Activated T-helper 2 cell treated with anti-CD3 and anti-CD28 coated beads, Interferon-gamma antibody, Interleukin-2, Interleukin-4, amounts not matched to agents 10 μg/mL and 5 μg/mL and 100 μg/mL, durations not matched to agents 14 hours and 24 hours and 36 hours (primary cell): ENCODE measurements at regions not wholly inside any gene's neighbourhood (a gene's known extent, or its start where the extent isn't known, plus 50 kb on each side); places are given as distances from the start of the nearest gene placed in this dataset.
"Not testable (repeated sequence)": the region's sequence is repeated elsewhere in the genome, so short reads cannot be mapped to it uniquely, and the experiment has no call there.

Experiments used
- DNase-seq: peaks from one replicate; pipeline ENCODE4 v3.0.0; 2021; ENCODE audit warnings: low spot score
- H3K27ac Mint-ChIP-seq: one replicate; pipeline ENCODE4 v1.8.0; 2021; ENCODE audit warnings: mixed read lengths
- H3K27me3 Mint-ChIP-seq: one replicate; pipeline ENCODE4 v1.8.0; 2021; ENCODE audit warnings: low read depth, mixed read lengths
- H3K36me3 Mint-ChIP-seq: one replicate; pipeline ENCODE4 v1.8.0; 2021; ENCODE audit warnings: low read depth, mixed read lengths
- H3K4me1 Mint-ChIP-seq: one replicate; pipeline ENCODE4 v1.8.0; 2021; ENCODE audit warnings: low read depth, mixed read lengths
- H3K4me3 Mint-ChIP-seq: one replicate; pipeline ENCODE4 v1.8.0; 2021; ENCODE audit warnings: low read depth, mild to moderate bottlenecking, moderate library complexity, mixed read lengths
- H3K9me3 Mint-ChIP-seq: one replicate; pipeline ENCODE4 v1.8.0; 2021; ENCODE audit warnings: mixed read lengths
- intact Hi-C: fragments of 100-400 bp; cut with micrococcal nuclease; formaldehyde crosslinking; loops from one replicate; pipeline ENCODE4 v1.15.1; 2023

GRCh38 chr17:34076743-34077631 lies 178.1 kb upstream of the CCL2 start:
- Mint-ChIP-seq H3K4me1 (no peaks in the 10 kb centered on the region), H3K27me3 (no peaks in the 10 kb centered on the region), H3K27ac (no peak overlapping the region), H3K4me3 (no peak overlapping the region), H3K9me3 (no peaks in the 10 kb centered on the region), H3K36me3 (no peaks in the 10 kb centered on the region)
- intact Hi-C loops: no loop called here
- DNase-seq: no peak

- intact Hi-C loops: no loop called here
- H3K4me3 Mint-ChIP-seq: no peak overlapping the region
- H3K27ac Mint-ChIP-seq: no peak overlapping the region
- no peaks in the 10 kb centered on the region for H3K36me3 Mint-ChIP-seq
- H3K9me3 Mint-ChIP-seq: no peaks in the 10 kb centered on the region
- DNase-seq: no peak
- no peaks in the 10 kb centered on the region for H3K4me1 Mint-ChIP-seq
- no peaks in the 10 kb centered on the region for H3K27me3 Mint-ChIP-seq
Measured at GRCh38 chr17:34081269-34081668, 173.8 kb upstream of the CCL2 start.

- Mint-ChIP-seq H3K27ac (no peak overlapping the region), H3K36me3 (no peaks in the 10 kb centered on the region), H3K4me3 (no peak overlapping the region), H3K9me3 (no peaks in the 10 kb centered on the region), H3K27me3 (no peaks in the 10 kb centered on the region), H3K4me1 (no peaks in the 10 kb centered on the region)
- DNase-seq: no peak
- intact Hi-C loops: no loop called here
Measured at GRCh38 chr17:34082404-34082803, 172.7 kb upstream of the CCL2 start.

- H3K36me3 Mint-ChIP-seq, H3K27me3 Mint-ChIP-seq, H3K27ac Mint-ChIP-seq, intact Hi-C loops, H3K4me1 Mint-ChIP-seq, DNase-seq, H3K9me3 Mint-ChIP-seq, H3K4me3 Mint-ChIP-seq: not testable (repeated sequence)
Measured at GRCh38 chr17:34089042-34089441, 166.0 kb upstream of the CCL2 start.

- H3K27ac Mint-ChIP-seq: no peak overlapping the region
- no peaks in the 10 kb centered on the region for H3K27me3 Mint-ChIP-seq
- no peaks in the 10 kb centered on the region for H3K4me1 Mint-ChIP-seq
- H3K36me3 Mint-ChIP-seq: no peaks in the 10 kb centered on the region
- H3K9me3 Mint-ChIP-seq: no peaks in the 10 kb centered on the region
- DNase-seq: no peak
- intact Hi-C loops: no loop called here
- H3K4me3 Mint-ChIP-seq: no peak overlapping the region
Measured at GRCh38 chr17:34090593-34090992, 164.5 kb upstream of the CCL2 start.

GRCh38 chr17:34091975-34092374 lies 163.1 kb upstream of the CCL2 start:
- Mint-ChIP-seq H3K4me1 (no peaks in the 10 kb centered on the region), H3K9me3 (no peaks in the 10 kb centered on the region), H3K27me3 (no peaks in the 10 kb centered on the region), H3K4me3 (no peak overlapping the region), H3K36me3 (no peaks in the 10 kb centered on the region), H3K27ac (no peak overlapping the region)
- intact Hi-C loops: no loop called here
- DNase-seq: no peak

GRCh38 chr17:34095106-34095505 lies 160.0 kb upstream of the CCL2 start:
- intact Hi-C loops: no loop called here
- no peak for DNase-seq
- no peaks in the 10 kb centered on the region for H3K4me1 Mint-ChIP-seq
- no peaks in the 10 kb centered on the region for H3K36me3 Mint-ChIP-seq
- no peaks in the 10 kb centered on the region for H3K9me3 Mint-ChIP-seq
- H3K4me3 Mint-ChIP-seq: no peak overlapping the region
- peaks cover 1% of the 10 kb centered on the region for H3K27me3 Mint-ChIP-seq
- no peak overlapping the region for H3K27ac Mint-ChIP-seq

GRCh38 chr17:34098699-34099098 lies 156.4 kb upstream of the CCL2 start:
- Mint-ChIP-seq H3K9me3 (no peaks in the 10 kb centered on the region), H3K4me3 (no peak overlapping the region), H3K27me3 (peaks cover 1% of the 10 kb centered on the region), H3K27ac (no peak overlapping the region), H3K4me1 (no peaks in the 10 kb centered on the region), H3K36me3 (no peaks in the 10 kb centered on the region)
- intact Hi-C loops: no loop called here
- no peak for DNase-seq

- Mint-ChIP-seq H3K4me1 (no peaks in the 10 kb centered on the region), H3K27me3 (peaks cover 4% of the 10 kb centered on the region), H3K36me3 (no peaks in the 10 kb centered on the region), H3K9me3 (no peaks in the 10 kb centered on the region), H3K4me3 (no peak overlapping the region), H3K27ac (no peak overlapping the region)
- no peak for DNase-seq
- intact Hi-C loops: no loop called here
Measured at GRCh38 chr17:34099859-34100515, 155.1 kb upstream of the CCL2 start.

- no peak for DNase-seq
- Mint-ChIP-seq H3K27ac (no peak overlapping the region), H3K36me3 (no peaks in the 10 kb centered on the region), H3K9me3 (no peaks in the 10 kb centered on the region), H3K4me3 (no peak overlapping the region), H3K27me3 (peaks cover 7% of the 10 kb centered on the region), H3K4me1 (no peaks in the 10 kb centered on the region)
- intact Hi-C loops: no loop called here
Measured at GRCh38 chr17:34107019-34107418, 148.1 kb upstream of the CCL2 start.

- no peak overlapping the region for H3K27ac Mint-ChIP-seq
- no peaks in the 10 kb centered on the region for H3K36me3 Mint-ChIP-seq
- no peak overlapping the region for H3K4me3 Mint-ChIP-seq
- intact Hi-C loops: no loop called here
- H3K4me1 Mint-ChIP-seq: no peaks in the 10 kb centered on the region
- peaks cover 4% of the 10 kb centered on the region for H3K27me3 Mint-ChIP-seq
- DNase-seq: no peak
- H3K9me3 Mint-ChIP-seq: no peaks in the 10 kb centered on the region
Measured at GRCh38 chr17:34110315-34110714, 144.8 kb upstream of the CCL2 start.

- no peaks in the 10 kb centered on the region for H3K9me3 Mint-ChIP-seq
- no peak overlapping the region for H3K4me3 Mint-ChIP-seq
- no peaks in the 10 kb centered on the region for H3K27me3 Mint-ChIP-seq
- intact Hi-C loops: no loop called here
- H3K36me3 Mint-ChIP-seq: no peaks in the 10 kb centered on the region
- H3K4me1 Mint-ChIP-seq: no peaks in the 10 kb centered on the region
- no peak overlapping the region for H3K27ac Mint-ChIP-seq
- no peak for DNase-seq
Measured at GRCh38 chr17:34113089-34113488, 142.0 kb upstream of the CCL2 start.

GRCh38 chr17:34114174-34114573 lies 140.9 kb upstream of the CCL2 start:
- no peaks in the 10 kb centered on the region for H3K27me3 Mint-ChIP-seq
- DNase-seq: no peak
- no peaks in the 10 kb centered on the region for H3K36me3 Mint-ChIP-seq
- H3K4me3 Mint-ChIP-seq: no peak overlapping the region
- no peaks in the 10 kb centered on the region for H3K9me3 Mint-ChIP-seq
- H3K27ac Mint-ChIP-seq: no peak overlapping the region
- no peaks in the 10 kb centered on the region for H3K4me1 Mint-ChIP-seq
- intact Hi-C loops: no loop called here
